Osteoblast (primary cell): ENCODE measurements at regions not wholly inside any gene's neighbourhood (a gene's known extent, or its start where the extent isn't known, plus 50 kb on each side); places are given as distances from the start of the nearest gene placed in this dataset.

Experiments
- DNase-seq: peaks from one replicate; pipeline ENCODE4 v3.0.0; 2011; ENCODE audit warnings: low spot score, mixed read lengths; ENCODE audit not compliant: insufficient read length; ENCODE audit errors: missing footprints
- H2AFZ ChIP-seq: 2 replicates; pipeline ENCODE4 v1.6.0; 2011; ENCODE audit warnings: mild to moderate bottlenecking, low read length
- H3K27ac ChIP-seq: 2 replicates; pipeline ENCODE4 v1.5.1; 2011; ENCODE audit warnings: mild to moderate bottlenecking, low read depth, low read length, moderate library complexity
- H3K27me3 ChIP-seq: 2 replicates; pipeline ENCODE4 v1.6.0; 2012; ENCODE audit warnings: mild to moderate bottlenecking, control low read depth, inconsistent platforms, low read length, moderate library complexity; ENCODE audit not compliant: insufficient read depth
- H3K36me3 ChIP-seq: 2 replicates; pipeline ENCODE4 v1.5.1; 2011; ENCODE audit warnings: mild to moderate bottlenecking, low read length, control low read depth, moderate library complexity; ENCODE audit not compliant: insufficient read depth
- H3K4me1 ChIP-seq: 2 replicates; pipeline ENCODE4 v1.5.1; 2011; ENCODE audit warnings: mild to moderate bottlenecking, low read length, control low read depth, moderate library complexity; ENCODE audit not compliant: insufficient read depth
- H3K4me2 ChIP-seq: 2 replicates; pipeline ENCODE4 v1.6.0; 2011; ENCODE audit warnings: mild to moderate bottlenecking, low read length; ENCODE audit not compliant: insufficient read depth
- H3K4me3 ChIP-seq: fragments of 200-600 bp; sonication (generic); 3 replicates; pipeline ENCODE4 v1.5.1; 2012; ENCODE audit warnings: mild to moderate bottlenecking, low read length, inconsistent platforms; ENCODE audit not compliant: insufficient read depth
- H3K79me2 ChIP-seq: 2 replicates; pipeline ENCODE4 v1.6.0; 2012; ENCODE audit warnings: mild to moderate bottlenecking, low read length, control low read depth, inconsistent platforms; ENCODE audit not compliant: insufficient read depth
- H3K9me3 ChIP-seq: 2 replicates; pipeline ENCODE4 v1.5.1; 2011; ENCODE audit warnings: low read depth, low read length, control low read depth
- H4K20me1 ChIP-seq: 2 replicates; pipeline ENCODE4 v1.6.0; 2012; ENCODE audit warnings: mild to moderate bottlenecking, low read length, control low read depth; ENCODE audit not compliant: insufficient read depth
- TF ChIP-seq, protein P1 (sequence below): IDR thresholded peaks from 2 replicates; pipeline ENCODE4 v1.5.1; 2011; ENCODE audit warnings: mild to moderate bottlenecking, low read depth, low read length, moderate library complexity; ENCODE audit errors: extremely low read depth

DNA sequence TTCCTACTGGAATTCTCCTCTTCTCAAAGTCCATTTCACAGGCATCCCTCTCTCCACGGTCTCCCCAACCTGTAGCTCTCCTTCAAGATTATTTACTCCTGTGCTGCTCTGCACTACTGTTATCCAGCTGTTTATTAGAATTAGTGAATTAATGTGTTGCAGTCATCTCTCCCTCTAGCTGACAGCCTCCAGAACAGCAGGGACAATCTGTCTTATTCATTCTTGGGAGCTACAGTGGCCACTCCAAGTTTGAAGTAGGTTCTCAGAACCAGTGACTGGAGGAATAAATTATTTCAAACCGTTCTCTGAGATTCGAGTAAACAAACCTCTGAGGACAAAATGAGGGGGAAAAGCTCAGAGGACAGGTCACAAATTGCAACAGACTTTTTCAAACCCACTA lies 330.9 kb downstream of the RRAGC start:
- no peak overlapping the region for H2AFZ ChIP-seq
- no peaks in the 10 kb centered on the region for H3K36me3 ChIP-seq
- no peaks in the 10 kb centered on the region for H3K79me2 ChIP-seq
- H3K4me1 ChIP-seq = no peaks in the 10 kb centered on the region
- no peak overlapping the region for H3K4me3 ChIP-seq
- no peaks in the 10 kb centered on the region for H4K20me1 ChIP-seq
- no peaks in the 10 kb centered on the region for H3K9me3 ChIP-seq
- no peak overlapping the region for H3K4me2 ChIP-seq
- H3K27ac ChIP-seq = no peak overlapping the region
- TF ChIP-seq, protein P1, sequence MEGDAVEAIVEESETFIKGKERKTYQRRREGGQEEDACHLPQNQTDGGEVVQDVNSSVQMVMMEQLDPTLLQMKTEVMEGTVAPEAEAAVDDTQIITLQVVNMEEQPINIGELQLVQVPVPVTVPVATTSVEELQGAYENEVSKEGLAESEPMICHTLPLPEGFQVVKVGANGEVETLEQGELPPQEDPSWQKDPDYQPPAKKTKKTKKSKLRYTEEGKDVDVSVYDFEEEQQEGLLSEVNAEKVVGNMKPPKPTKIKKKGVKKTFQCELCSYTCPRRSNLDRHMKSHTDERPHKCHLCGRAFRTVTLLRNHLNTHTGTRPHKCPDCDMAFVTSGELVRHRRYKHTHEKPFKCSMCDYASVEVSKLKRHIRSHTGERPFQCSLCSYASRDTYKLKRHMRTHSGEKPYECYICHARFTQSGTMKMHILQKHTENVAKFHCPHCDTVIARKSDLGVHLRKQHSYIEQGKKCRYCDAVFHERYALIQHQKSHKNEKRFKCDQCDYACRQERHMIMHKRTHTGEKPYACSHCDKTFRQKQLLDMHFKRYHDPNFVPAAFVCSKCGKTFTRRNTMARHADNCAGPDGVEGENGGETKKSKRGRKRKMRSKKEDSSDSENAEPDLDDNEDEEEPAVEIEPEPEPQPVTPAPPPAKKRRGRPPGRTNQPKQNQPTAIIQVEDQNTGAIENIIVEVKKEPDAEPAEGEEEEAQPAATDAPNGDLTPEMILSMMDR = no peak
- no peaks in the 10 kb centered on the region for H3K27me3 ChIP-seq
- DNase-seq = no peak

DNA sequence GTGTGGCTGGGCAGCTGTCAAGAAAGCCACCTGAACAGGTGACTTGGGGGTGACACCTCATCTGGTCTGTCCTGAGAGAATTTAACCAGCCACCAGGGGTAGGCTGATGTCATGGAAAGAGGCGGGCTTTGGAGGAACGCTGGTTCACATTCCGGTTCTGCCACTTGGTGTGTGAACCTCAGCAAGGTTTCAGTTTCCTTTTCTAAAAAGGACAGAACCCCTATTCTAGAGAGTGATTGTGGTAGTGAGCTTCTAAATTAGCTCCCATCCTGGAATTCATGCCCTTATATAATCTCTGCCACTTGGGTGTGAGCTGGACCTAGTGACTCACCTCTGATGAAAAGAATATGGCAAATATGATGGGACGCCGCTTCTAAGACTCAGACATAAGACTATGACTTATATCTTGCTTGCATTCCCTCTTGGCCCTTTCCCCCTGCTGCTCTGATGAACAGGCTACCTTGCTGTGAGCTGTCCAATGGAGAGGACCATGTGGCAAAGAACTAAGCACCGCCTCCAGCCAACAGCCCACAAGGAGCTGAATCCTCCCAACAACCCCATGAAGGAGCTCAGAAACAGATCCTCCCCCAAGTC lies 332.1 kb downstream of the RRAGC start:
- TF ChIP-seq, protein P1 = no peak
- H3K4me2 ChIP-seq = no peak overlapping the region
- no peaks in the 10 kb centered on the region for H4K20me1 ChIP-seq
- no peak overlapping the region for H3K4me3 ChIP-seq
- no peaks in the 10 kb centered on the region for H3K4me1 ChIP-seq
- no peaks in the 10 kb centered on the region for H3K79me2 ChIP-seq
- H3K27ac ChIP-seq = no peak overlapping the region
- H3K9me3 ChIP-seq = no peaks in the 10 kb centered on the region
- H2AFZ ChIP-seq = no peak overlapping the region
- no peak for DNase-seq
- no peaks in the 10 kb centered on the region for H3K27me3 ChIP-seq
- no peaks in the 10 kb centered on the region for H3K36me3 ChIP-seq

DNA sequence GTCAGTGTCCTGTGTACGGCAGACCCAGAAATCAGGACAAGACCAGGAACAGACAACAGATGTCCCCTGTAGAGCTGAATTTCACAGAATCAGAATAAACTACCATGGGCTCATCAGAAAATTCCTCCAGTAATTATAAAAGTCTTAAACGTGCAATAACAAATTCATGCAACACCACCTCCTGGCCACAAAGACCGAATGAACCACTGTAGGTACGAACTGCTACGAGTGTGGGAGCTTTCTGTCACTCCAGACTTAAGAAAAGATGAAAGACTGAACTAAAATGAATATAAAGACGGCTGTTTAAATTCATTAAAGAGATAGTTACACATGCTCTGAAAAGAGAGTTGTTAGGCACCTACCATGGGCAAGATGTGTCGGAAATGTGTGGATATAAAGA lies 333.5 kb downstream of the RRAGC start:
- Histone ChIP-seq H3K36me3 (no peaks in the 10 kb centered on the region), H3K27ac (no peak overlapping the region), H3K79me2 (no peaks in the 10 kb centered on the region), H3K9me3 (no peaks in the 10 kb centered on the region), H2AFZ (no peak overlapping the region), H3K27me3 (no peaks in the 10 kb centered on the region), H3K4me1 (no peaks in the 10 kb centered on the region), H4K20me1 (no peaks in the 10 kb centered on the region), H3K4me2 (no peak overlapping the region), H3K4me3 (no peak overlapping the region)
- no peak for DNase-seq
- TF ChIP-seq, protein P1 = no peak

DNA sequence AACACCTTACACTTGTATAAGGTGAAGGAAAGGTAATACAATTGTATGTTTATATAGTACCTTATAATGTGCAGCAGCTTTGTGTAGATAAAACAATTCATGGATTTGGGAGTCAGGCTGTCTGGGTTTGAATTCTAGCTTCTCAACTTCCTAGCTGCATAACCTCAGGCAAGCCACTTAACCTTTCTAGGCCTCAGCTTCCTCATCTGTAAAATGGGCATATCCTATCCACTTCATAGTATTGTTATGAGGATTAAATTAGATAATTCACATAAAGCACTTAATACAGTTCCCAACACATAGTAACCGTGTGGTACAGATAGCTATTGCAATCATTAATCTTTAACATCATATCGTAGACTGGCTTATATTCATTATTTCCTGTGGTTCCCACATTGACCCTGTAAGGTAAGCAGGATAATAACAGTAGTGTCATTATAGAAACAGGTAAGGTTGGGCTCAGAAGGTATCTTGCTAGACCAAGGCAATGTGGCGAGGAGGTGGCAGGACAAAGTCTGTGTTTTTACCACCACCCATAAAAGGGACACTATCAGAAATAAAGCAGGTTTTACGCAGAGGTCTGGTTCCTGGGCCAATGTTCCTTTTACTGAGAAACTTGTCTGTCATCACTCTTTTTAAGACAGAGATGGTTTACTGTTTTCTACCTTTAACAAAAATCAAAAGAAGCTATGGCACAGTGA lies 334.1 kb downstream of the RRAGC start:
- Histone ChIP-seq H3K27me3 (no peaks in the 10 kb centered on the region), H2AFZ (no peak overlapping the region), H3K4me2 (no peak overlapping the region), H3K9me3 (no peaks in the 10 kb centered on the region), H3K4me1 (no peaks in the 10 kb centered on the region), H3K79me2 (no peaks in the 10 kb centered on the region), H4K20me1 (no peaks in the 10 kb centered on the region), H3K36me3 (no peaks in the 10 kb centered on the region), H3K4me3 (no peak overlapping the region), H3K27ac (no peak overlapping the region)
- no peak for DNase-seq
- TF ChIP-seq, protein P1 = no peak
